ENCODE measurements at regions not wholly inside any gene's neighbourhood (a gene's known extent, or its start where the extent isn't known, plus 50 kb on each side); places are given as distances from the start of the nearest gene placed in this dataset.

DNA sequence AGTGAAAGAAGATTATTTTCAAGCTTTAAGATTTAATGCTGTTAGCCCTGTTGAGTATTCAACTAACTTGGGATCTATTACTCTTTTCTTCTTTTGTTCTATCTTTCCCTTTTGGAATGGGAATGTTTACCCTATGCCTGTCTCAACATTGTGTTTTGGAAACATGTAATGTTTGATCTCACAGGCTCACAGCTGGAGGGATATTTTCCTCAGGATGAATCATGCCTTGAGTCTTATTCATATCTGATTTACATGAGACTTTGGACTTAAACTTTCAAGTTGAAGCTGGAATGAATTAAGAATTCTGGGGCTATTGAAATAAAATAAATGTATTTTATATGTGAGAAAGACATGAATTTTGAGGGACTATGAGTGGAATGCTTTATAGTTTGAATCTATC, 607.8 kb upstream of the PTGER4 start:
- DNase-seq: no peak

DNA sequence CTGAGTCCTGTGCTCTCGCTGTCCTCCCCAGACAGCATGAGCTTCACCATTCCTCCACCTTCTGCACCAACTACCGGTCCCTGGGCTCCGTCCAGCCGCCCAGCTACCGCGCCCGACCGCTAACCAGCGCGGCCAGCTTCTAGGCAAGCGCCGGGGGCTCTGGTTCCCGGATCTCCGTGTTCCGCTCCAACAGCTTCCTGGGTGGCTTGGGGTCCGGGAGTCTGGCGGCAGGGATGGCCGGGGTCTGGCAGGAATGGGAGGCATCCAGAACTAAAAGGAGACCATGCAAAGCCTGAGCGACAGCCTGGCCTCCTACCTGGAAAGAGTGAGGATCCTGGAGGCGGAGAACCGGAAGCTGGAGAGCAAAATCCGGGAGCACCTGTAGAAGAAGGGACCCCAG, 613.1 kb upstream of the PTGER4 start:
- DNase-seq: no peak

- no peak for DNase-seq
Measured at GRCh38 chr5:40052808-40053207, 626.9 kb upstream of the PTGER4 start.

DNA sequence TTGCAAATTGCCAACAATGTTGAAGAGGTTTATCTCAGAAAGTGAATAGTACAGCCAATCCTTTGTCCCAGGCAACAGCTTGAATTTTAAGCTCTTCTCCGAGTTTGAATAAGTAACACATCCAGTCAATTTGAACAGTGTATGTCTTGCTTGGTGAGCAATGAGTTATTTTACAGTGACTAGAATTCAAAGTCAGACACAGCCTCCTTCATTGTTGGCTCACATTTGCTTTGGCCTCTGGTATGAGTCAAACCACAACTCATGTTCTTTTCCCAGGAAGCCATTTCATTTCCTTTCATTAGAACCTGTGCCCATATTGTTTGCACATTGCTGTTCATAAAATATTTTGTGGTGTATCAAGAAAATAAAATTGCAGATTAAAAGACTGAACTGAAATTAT, 622.0 kb upstream of the DAB2 start:
- no peak for DNase-seq

DNA sequence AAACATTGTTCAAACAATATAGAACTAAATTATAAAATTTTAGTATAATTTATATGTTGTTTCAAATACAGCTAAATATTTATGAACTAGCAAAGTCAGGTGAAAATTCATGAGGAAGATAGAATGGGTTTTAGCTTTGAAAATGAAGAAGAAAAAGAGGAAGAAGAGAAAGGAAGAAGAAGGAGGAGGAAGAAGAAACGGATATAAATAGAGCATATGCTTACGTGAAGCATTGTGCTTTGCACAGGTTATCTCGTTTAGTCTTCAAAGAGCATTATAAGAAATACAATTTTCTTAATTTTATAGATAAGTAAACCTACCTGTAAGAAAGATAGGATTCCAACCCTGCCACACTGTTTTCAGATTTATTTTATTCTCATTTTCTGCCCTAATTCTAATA, 620.6 kb upstream of the DAB2 start:
- no peak for DNase-seq

DNA sequence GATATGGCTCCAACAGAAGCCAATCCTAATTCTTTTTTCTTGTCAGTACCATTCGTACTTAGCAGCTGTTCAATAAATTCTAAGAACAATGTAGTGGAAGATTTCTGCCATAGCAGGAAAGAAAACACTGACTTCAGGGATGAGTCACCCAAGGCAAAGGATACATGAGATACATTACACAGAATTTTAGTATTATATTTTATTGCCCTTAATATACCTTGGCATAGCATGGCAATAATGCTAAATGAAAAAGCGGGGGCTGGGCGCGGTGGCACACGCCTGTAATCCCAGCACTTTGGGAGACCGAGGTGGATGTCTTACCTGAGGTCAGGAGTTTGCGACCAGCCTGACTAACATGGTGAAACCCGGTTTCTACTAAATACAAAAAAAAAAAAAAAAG, 619.1 kb upstream of the DAB2 start:
- no peak for DNase-seq

DNA sequence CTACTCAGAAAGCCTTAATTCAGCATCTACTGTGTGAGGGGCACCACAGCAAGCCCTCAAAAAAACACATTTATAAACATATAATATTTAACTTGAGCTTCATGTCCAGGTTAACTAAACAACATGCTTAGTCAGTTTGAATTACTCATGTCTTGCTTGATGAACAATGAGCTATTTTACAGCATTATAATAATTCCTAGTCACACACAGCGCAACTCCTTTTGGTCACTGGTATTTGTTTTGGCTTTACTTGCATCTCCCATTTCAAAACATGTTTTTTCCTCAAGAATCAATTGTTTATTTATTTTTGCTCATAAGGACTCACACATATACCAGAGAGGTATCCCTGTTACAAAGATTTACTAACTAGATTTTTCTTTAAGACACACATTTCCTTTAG, 616.7 kb upstream of the DAB2 start:
- no peak for DNase-seq

- no peak for DNase-seq
Measured at GRCh38 chr5:40037713-40038112, 612.9 kb upstream of the DAB2 start.

GRCh38 chr5:40034441-40034840, 609.7 kb upstream of the DAB2 start:
- DNase-seq: no peak

GRCh38 chr5:40033411-40033810, 608.6 kb upstream of the DAB2 start:
- DNase-seq: no peak

DNA sequence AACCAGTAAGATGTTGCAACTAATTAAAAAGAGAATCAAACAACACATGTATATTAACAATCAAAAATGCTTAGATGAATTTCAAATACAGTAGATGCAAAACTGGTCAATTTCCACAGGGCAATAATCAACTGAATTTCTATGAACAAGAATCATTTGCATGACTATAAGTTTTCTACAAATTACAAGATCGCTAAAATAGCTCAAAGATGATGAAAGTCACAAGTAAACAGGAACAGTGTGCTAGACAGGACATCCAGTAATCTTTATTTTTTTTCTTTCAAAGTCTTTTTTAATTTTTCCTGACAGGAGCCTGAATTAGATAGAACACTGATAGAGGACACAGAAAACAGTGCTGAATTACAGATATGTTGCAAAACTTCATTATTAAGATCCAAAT, 608.2 kb upstream of the DAB2 start:
- no peak for DNase-seq

- no peak for DNase-seq
Measured at GRCh38 chr5:40030661-40031060, 605.9 kb upstream of the DAB2 start.

DNA sequence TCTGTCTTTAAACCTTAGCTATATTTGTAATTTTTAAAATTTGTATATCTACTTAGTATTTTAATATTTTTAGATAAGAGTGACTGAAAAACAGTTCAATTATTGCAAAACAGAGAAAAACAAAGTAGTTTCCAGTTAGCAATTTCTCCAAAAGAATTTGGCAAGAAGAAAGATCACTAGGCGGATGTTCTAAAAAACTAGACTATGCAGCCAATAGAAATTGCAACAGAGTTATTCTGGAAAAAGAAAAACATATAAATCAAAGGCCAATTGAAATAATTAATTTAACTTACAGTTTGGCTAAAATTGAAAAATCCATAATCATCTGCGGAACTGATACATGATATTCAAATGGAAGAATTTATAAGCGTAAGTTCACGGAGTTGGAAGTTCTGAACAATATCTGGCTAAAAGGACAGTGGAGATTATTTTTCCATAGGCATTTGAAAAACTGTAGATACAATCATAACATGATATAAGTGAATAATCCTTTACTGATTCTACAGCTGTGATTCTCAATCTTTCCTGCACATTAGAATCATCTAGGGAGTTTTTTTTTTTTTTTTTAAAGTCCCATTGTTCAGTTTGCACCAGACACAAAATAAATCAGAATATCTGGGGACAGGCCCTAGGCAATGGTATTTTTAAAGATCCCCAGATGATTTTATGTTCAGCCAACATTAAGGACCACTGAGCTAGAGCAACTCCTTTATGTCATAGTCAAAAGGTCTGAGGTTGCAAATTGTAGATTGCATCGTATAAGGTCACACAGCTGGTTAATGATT, 605.1 kb upstream of the DAB2 start:
- DNase-seq: no peak

DNA sequence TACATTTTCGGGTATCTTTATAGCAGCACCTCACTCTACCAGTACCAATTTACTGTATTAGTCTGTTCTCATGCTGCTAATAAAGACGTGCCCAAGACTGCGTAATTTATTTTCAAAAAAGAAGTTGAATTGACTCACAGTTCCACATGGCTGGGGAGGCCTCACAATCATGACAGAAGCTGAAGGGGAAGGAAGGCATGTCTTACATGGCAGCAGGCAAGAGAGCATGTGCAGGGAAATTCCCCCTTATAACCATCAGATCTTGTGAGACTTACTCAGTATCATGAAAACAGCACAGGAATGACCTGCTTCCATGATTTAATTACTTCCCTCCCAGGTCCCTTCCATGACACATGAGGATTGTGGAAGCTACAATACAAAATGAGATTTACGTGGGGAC, 602.6 kb upstream of the DAB2 start:
- DNase-seq: no peak

GRCh38 chr5:40025586-40025985, 600.8 kb upstream of the DAB2 start:
- DNase-seq: no peak

DNA sequence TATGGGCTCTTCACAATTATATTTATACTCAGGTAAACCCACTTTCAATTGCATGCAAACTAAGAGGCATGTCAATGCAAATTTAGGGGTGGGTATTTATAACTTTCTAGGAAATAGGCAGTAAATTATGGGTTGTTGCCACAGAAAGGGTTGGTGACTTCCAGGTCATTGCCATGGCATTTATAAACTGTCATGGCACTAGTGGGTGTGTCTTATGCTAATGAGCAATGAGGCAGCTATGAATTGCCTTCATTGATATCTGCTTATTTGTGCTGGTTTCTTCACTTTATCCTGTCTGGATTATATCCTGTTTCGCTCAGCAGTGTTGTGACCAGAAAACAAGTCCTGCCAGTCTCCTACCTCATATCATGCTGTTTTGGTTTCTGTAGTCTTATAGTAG, 597.3 kb upstream of the DAB2 start:
- DNase-seq: no peak

GRCh38 chr5:40021007-40021406, 596.2 kb upstream of the DAB2 start:
- no peak for DNase-seq

DNA sequence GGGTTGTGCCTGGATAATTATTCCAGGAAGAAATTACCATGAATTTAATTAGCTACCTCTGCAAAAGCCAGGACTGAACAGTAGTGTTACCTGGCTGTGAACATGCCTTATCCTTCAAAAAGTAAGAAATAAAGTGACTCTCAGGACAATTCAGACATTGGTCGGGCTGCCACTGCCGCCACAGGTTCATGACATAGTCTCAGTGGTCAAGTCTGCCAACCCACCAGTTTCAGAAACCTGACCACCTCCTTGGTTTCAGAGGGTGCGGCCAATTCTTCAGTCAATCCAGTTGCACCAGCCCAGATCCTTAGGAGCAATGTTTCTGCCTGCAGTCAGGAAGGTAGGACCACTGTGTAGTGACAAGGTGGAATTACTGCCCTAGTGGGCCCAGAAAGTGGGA, 593.1 kb upstream of the DAB2 start:
- DNase-seq: no peak

DNA sequence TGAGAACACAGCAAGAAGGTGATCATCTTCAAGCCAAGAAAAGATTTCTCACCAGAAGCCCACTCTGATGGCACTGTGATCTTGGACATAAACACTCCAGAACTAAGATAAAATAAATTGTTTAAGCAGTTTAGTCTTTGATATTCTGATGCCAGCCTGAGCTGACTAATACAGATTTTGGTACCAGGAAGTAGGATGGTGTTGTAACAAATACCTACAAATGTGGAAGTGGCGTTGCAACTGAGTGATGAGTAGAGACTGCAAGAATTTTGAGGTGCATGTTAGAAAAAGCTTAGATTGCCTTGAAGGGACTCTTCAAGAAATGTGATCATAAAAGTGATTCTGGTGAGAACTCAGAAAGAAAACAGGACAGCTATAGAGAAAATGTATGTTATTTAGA, 592.4 kb upstream of the DAB2 start:
- DNase-seq: no peak

DNA sequence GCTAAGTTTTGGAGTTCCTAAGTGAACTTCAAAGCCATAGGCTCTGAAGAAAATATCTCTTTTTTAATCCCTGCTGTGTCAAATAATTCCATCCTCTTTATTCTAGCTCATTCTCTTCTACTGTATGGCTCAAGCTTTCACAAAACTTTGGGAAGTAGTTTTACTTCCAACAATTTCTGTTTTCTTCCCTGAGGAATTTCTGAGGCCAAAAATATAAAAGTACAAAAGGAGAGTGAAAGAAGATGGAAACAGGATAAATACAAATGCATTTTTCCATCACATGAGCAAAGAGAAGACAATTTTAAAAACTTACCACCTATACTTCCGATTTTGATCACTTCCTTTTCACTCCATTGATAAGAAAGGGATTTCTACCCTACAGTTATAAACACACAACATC, 585.7 kb upstream of the DAB2 start:
- no peak for DNase-seq

DNA sequence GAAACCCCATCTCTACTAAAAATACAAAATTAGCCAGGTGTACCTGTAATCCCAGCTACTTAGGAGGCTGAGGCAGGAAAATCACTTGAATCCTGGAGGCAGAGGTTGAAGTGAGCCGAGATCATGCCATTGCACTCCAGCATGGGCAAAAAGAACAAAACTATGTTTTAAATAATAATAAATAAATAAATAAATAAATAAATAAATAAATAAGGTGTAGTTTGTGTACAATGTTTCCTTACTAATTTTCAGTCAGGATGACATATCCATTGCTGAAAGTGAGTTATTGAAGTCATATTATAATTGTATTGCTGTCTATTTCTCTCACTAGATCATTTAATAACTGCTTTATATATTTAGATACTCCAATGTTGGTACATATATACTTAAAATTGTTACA, 581.5 kb upstream of the DAB2 start:
- no peak for DNase-seq

GRCh38 chr5:40001796-40002195, 577.0 kb upstream of the DAB2 start:
- no peak for DNase-seq

DNA sequence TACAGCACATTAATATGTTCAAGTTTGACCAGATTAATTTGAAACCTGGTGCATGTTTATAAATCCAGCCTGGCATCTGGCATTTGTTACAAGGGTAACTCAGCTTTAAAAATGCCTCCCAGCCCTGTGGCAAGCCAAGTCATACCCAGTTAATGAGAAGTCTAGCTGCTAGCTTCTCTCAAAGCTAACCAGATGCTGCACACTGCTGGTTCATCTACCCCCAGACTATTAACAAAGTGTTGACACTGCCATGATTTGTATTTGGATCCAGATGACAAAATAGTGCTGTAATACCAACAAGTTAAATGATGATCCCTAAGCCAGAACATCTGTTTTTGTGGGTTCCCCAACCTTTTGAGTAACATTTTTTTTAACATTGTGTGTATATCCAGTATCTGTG, 573.7 kb upstream of the DAB2 start:
- DNase-seq: no peak

GRCh38 chr5:39995990-39996389, 571.2 kb upstream of the DAB2 start:
- DNase-seq: no peak
